Hematopoietic multipotent progenitor cell (in vitro differentiated cells): ENCODE measurements at regions not wholly inside any gene's neighbourhood (a gene's known extent, or its start where the extent isn't known, plus 50 kb on each side); places are given as distances from the start of the nearest gene placed in this dataset.
"Not testable (repeated sequence)": the region's sequence is repeated elsewhere in the genome, so short reads cannot be mapped to it uniquely, and the experiment has no call there.

Experiments used
- DNase-seq, 3 donors: peaks; one replicate each; pipeline ENCODE4 v3.0.0-alpha.2; 2011 to 2015; ENCODE audit warnings: low read depth in 2 of 3, low spot score in 2 of 3

GRCh38 chr7:68038621-68039314, 1042.1 kb downstream of the TYW1 start:
- DNase-seq: no peak

DNA sequence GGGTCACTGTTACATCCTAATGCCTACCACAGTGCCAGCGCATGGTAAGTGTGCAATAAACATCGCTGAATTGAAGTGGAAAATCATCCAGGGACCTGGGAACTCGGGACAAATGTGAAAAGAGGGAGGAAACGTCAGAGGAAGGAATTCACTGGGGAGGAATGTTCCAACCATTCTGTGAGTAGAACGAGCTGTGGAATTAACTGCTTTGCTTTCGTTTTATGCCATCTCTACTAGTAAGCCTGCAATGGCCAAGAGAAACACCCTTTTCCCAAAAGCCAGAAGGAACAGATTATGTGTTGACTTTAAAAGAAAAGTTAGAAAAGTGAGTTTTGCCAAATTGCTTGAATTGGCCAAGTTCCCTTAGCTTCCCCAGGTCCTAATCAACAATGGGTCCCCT, 1044.9 kb downstream of the TYW1 start:
- no peak for DNase-seq

DNA sequence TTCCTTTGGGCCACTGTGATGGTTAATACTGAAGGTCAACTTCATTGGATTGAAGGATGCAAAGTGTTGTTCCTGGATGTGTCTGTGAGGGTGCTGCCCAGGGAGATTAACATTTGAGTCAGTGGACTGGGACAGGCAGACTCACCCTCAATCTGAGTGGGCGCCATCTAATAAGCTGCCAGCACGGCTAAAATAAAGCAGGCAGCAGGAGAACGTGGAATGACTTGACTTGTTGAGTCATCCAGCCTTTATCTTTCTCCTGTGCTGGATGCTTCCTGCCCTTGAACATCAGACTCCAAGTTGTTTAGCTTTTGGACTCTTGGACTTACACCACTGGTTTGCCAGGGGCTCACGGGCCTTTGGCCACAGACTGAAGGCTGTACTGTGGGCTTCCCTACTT, 1046.9 kb downstream of the TYW1 start:
- DNase-seq: no peak

GRCh38 chr7:68050627-68051026, 1054.0 kb downstream of the TYW1 start:
- no peak for DNase-seq

GRCh38 chr7:68058014-68058413, 1061.4 kb downstream of the TYW1 start:
- DNase-seq: no peak

GRCh38 chr7:68063171-68063570, 1066.5 kb downstream of the TYW1 start:
- no peak for DNase-seq

GRCh38 chr7:68065581-68065980, 1068.9 kb downstream of the TYW1 start:
- DNase-seq: no peak

GRCh38 chr7:68067845-68068244, 1071.2 kb downstream of the TYW1 start:
- no peak for DNase-seq

DNA sequence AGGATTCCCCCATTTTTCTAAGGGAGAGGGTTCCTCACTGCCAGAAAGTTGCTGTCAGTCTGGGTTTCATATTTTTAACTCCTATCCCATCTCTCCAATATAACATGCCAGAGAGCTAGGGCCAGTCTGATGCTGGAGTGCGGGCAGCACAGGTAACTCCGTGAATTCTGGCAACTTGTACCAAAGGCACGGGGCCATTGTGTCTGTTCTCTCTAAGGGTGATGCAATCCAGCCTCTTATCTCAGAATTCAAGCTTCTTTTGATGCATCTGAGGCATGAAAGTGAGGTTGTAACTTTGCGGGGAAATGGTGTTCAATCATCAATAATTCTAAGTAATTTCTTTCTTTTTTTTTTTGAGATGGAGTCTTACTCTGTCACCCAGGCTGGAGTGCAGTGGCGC, 1074.4 kb downstream of the TYW1 start:
- DNase-seq: no peak

DNA sequence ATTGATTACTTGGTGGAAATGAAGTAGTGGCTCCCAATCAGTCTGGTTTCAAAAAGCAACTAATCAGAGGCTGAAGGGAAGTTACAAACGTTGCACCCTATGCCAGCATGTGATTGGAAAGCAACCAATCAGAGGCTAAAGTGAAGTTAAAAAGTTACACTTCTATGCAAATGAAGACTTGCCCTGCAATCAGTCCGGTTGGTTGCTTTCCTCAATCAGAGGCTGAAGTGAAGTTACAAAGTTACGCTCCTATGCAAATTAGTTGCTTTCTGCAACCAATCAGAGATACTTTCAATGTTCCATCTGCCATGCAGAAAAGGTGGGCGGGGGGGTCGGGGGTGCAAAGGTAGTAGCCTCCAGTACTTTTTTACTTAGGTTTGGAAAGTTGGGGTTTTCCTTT, 1077.1 kb downstream of the TYW1 start:
- DNase-seq: no peak

DNA sequence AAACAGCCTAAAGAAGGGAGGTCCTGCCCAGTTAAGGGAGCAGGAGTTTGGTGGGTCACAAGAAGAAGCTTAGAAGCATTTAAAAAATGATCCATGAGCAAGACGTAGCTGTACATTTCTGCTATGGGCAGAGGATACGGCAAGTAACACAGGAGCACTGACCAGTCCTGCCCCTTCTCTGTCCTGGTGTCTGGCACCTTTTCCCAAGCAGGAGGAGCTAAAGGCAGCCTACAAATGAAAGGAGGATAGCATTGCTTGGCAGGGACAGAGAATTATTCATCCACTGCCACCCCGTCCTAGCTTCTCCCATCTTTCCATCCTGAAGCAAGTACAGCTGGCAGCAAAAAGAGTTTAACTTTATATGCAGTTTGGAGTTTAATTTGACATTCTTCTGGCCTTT, 1077.6 kb downstream of the TYW1 start:
- no peak for DNase-seq

DNA sequence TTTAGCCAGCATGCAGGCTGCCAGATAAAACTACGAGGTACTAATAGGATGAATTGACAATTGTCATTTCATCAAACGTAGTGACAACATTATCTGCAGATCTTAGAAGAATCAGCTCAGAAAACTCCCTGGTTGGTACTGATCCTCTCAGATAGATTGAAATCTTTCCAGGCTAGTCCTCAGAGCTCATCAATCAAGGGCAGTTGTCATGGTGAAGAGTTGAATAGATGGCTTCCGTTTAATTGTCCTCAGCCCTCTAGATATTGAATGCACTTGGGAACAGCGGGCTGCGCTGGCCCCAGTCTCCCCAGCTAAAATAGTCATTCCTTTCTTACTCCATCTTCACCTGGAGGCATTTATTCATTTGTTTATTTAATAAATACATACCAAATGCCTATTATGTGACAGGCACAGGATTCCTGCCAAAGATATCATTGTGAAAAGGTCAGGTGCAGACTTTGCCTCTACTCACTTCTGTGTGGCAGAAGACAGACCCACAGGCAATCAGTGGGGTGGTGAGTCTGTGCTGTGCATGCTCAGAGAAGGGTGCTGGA, 1081.6 kb downstream of the TYW1 start:
- DNase-seq: no peak

GRCh38 chr7:68082066-68082960, 1085.7 kb downstream of the TYW1 start:
- not testable (repeated sequence) for DNase-seq

DNA sequence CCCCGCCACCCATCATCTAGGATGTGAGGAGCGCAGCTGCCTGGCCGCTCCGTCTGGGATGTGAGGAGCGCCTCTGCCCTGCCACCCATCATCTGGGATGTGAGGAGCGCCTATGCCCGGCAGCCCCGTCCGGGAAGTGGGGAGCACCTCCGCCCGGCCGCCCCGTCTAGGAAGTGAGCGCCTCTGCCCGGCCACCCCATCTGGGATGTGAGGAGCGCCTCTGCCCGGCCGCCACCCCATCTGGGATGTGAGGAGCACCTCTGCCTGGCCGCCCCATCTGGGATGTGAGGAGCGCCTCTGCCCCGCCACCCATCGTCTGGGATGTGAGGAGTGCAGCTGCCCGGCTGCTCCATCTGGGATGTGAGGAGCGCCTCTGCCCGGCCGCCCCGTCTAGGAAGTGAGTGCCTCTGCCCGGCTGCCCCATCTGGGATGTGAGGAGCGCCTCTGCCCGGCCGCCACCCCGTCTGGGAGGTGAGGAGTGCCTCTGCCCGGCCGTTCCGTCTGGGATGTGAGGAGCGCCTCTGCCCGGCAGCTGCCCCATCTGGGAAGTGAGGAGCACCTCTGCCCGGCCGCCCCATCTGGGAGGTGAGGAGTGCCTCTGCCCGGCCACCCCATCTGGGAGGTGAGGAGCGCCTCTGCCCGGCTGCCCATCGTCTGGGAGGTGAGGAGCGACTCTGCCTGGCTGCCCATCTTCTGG, 1086.5 kb downstream of the TYW1 start:
- DNase-seq: not testable (repeated sequence)

DNA sequence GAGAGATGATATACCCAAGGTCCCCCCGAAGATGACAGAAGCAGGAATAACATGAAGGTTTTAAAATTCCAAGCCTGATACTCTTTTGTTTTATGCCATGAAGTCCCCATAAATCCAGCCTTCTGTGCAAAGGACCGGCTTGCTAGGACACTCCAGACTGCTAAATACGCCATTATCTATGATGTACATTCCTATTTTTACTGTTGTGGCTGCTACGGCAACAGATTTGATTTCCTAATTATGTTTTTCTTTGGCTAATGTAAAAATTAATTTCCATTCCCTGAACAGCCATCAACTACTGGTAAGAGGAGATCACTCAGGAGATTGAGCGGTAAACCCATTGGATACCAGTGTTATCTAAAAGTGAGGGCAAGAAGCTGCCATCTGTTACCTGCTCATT, 1090.8 kb downstream of the TYW1 start:
- DNase-seq: no peak

DNA sequence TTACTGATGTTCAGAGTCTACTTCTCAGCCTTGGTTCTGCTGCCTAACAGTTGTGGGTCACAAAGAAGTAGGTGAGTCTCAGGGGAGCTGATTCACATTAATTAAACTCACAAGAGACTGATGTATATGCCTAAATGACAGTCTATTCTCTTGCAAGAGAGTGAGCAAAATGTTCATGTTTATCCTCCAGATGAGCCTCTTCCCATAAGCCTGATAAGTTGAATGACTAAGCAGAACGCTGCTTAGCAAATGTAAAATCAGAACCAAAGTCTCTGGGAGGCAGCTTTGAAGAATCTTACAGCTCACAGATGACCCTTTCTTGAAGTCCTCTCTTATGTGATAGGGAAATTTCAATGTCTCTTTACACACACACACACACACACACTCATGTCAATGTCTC, 1092.2 kb downstream of the TYW1 start:
- DNase-seq: no peak

DNA sequence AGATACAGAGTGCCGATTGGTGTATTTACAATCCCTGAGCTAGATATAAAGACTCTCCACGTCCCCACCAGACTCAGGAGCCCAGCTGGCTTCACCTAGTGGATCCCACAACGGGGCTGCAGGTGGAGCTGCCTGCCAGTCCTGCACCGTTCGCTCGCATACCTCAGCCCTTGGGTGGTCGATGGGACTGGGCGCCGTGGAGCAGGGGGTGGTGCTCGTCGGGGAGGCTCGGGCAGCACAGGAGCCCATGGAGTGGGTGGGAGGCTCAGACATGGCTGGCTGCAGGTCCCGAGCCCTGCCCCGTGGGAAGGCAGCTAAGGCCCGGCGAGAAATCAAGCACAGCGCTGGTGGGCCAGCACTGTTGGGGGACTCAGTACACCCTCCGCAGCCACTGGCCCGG, 1093.6 kb downstream of the TYW1 start:
- not testable (repeated sequence) for DNase-seq

- no peak for DNase-seq
Measured at GRCh38 chr7:68103319-68103718, 1106.7 kb downstream of the TYW1 start.

- no peak for DNase-seq
Measured at GRCh38 chr7:68107261-68107660, 1110.6 kb downstream of the TYW1 start.

GRCh38 chr7:68107968-68108367, 1111.3 kb downstream of the TYW1 start:
- no peak for DNase-seq

DNA sequence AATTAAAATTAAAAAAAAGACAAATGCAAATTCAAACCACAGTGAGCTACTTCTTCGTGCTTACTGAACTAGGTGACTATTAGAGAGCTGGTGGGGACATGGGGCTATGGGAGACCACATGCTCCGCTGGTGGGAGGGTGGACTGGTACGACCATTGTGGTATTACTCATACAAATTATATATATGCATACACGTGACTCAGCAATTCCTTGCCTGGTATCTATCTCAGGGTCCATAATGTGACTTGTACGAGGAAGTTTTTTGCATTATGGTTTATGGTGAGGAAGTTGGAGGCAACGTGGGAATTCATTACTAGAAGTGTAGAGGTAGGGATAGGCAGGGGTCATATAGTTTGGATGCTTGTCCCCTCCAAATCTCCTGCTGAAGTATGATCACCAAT, 1112.7 kb downstream of the TYW1 start:
- DNase-seq: no peak
